Gastroesophageal sphincter (tissue), 4 donors: ENCODE measurements at regions not wholly inside any gene's neighbourhood (a gene's known extent, or its start where the extent isn't known, plus 50 kb on each side); places are given as distances from the start of the nearest gene placed in this dataset.

Experiments used
- ATAC-seq: fragments of 150-250 bp; one replicate; pipeline ENCODE4 v1.9.1; 2016; ENCODE audit warnings: mild to moderate bottlenecking, moderate library complexity
- H3K27ac ChIP-seq, 4 donors: fragments of 200-600 bp; sonication (generic) in 3 of 4; 1 replicate in 3 of 4; 2 replicates in 1 of 4; pipeline ENCODE4 v1.5.1; 2016 to 2019
- H3K27me3 ChIP-seq: fragments of 200-600 bp; sonication (generic); one replicate; pipeline ENCODE4 v1.5.1; 2019
- H3K36me3 ChIP-seq, 2 donors: fragments of 200-600 bp; sonication (generic); one replicate each; pipeline ENCODE4 v1.5.1; 2019; ENCODE audit warnings: control low read depth in 1 of 2
- H3K4me1 ChIP-seq, 3 donors: fragments of 200-600 bp; sonication (generic); 1 replicate in 2 of 3; 2 replicates in 1 of 3; pipeline ENCODE4 v1.5.1; 2016 to 2019; ENCODE audit warnings: control low read depth in 2 of 3
- H3K4me3 ChIP-seq, 2 donors: fragments of 200-600 bp; sonication (generic); one replicate each; pipeline ENCODE4 v1.5.1; 2019; ENCODE audit warnings: mild to moderate bottlenecking in 1 of 2, moderate library complexity in 1 of 2
- H3K9me3 ChIP-seq, 3 donors: fragments of 200-600 bp; sonication (generic); one replicate each; pipeline ENCODE4 v1.5.1; 2017 to 2019; ENCODE audit warnings: control low read depth in 2 of 3
- EP300 ChIP-seq: sonication (generic); formaldehyde crosslinking; IDR thresholded peaks from one replicate; pipeline ENCODE4 v1.6.1; 2017; ENCODE audit warnings: antibody characterized with exemption, mild to moderate bottlenecking
- POLR2A ChIP-seq, 2 donors: fragments of 450-650 bp; IDR thresholded peaks; one replicate each; pipeline ENCODE4 v1.6.1; 2017; ENCODE audit warnings: antibody characterized with exemption in 2 of 2, mild to moderate bottlenecking in 2 of 2, moderate library complexity in 1 of 2
- POLR2AphosphoS5 ChIP-seq: sonication (generic); formaldehyde crosslinking; IDR thresholded peaks from one replicate; pipeline ENCODE4 v1.6.1; 2017; ENCODE audit warnings: antibody characterized with exemption
- WGBS, 2 donors: methylation state at CpG; one replicate each; pipeline ENCODE4 v1.1.5; 2018; ENCODE audit warnings: low coverage in 1 of 2; 5-methylcytosine and 5-hydroxymethylcytosine counted together
- TF ChIP-seq, protein P1 (sequence below), 4 experiments: fragments of 200-600 bp in 2 of 4; fragments of 450-650 bp in 2 of 4; sonication (generic) in 1 of 4; IDR thresholded peaks; one replicate each; pipeline ENCODE4 v1.5.1; 2017 to 2019; ENCODE audit warnings: antibody characterized with exemption in 4 of 4, mild to moderate bottlenecking in 2 of 4, moderate library complexity in 2 of 4

DNA sequence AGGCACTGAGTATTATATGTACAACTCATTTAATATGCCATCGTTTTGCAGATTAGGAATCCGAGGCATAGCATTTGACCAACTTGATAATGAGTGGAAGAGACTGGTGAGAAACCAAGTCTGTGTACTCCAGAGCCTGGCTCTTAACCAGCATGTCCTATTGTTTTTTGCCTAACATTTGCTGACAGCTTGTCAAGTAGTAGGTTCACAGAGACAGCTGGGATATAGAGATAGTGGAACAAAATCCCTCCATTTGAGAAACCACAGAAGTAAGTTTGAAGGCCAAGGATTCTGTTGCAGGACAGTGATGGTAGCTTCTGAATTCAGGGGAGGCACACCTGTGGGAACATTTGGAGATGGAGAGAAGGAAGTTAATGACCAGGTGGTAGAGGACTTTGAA lies 206.9 kb upstream of the PRPS1L1 start:
- Histone ChIP-seq H3K36me3 (no peaks in the 10 kb centered on the region), H3K4me1 (peaks cover 0 to 44% (median 2%) of the 10 kb centered on the region in 3 donors), H3K27ac (no peak overlapping the region), H3K9me3 (no peaks in the 10 kb centered on the region), H3K4me3 (no peak overlapping the region), H3K27me3 (no peaks in the 10 kb centered on the region)
- WGBS, 2 donors, result 71 to 94% methylated on average over 1 to 2 of the region's 2 CpGs
- TF ChIP-seq EP300 (no peak), POLR2AphosphoS5 (no peak), POLR2A (IDR thresholded peaks at IDR 0.05) (no peak)
- TF ChIP-seq, protein P1, sequence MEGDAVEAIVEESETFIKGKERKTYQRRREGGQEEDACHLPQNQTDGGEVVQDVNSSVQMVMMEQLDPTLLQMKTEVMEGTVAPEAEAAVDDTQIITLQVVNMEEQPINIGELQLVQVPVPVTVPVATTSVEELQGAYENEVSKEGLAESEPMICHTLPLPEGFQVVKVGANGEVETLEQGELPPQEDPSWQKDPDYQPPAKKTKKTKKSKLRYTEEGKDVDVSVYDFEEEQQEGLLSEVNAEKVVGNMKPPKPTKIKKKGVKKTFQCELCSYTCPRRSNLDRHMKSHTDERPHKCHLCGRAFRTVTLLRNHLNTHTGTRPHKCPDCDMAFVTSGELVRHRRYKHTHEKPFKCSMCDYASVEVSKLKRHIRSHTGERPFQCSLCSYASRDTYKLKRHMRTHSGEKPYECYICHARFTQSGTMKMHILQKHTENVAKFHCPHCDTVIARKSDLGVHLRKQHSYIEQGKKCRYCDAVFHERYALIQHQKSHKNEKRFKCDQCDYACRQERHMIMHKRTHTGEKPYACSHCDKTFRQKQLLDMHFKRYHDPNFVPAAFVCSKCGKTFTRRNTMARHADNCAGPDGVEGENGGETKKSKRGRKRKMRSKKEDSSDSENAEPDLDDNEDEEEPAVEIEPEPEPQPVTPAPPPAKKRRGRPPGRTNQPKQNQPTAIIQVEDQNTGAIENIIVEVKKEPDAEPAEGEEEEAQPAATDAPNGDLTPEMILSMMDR (IDR thresholded peaks at IDR 0.05), result no peak
- no peak for ATAC-seq

DNA sequence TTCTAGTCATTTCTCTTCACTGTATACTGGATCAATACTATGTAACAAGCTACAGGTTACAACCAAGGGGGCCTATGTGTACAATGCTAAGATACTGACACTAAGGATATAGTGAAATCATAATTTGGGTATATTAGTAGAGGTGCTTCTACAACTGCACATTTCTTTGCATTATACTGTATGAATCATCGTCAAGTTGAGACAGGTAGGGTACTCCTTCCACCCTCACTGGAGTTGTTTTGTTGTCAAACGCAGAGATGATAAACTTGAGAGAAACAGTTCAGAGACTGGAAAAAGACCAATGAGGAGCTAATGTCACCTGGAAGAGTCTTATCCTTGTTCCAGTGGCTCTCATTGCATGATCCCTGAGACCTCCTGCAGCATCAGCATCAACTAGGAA lies 208.2 kb upstream of the PRPS1L1 start:
- no peak for ATAC-seq
- no peak overlapping the region for H3K4me3 ChIP-seq
- TF ChIP-seq POLR2A (IDR thresholded peaks at IDR 0.05) (no peak), POLR2AphosphoS5 (no peak), EP300 (no peak)
- TF ChIP-seq, protein P1 (IDR thresholded peaks at IDR 0.05), result no peak
- peaks cover 4 to 46% (median 7%) of the 10 kb centered on the region in 3 donors for H3K4me1 ChIP-seq
- no peaks in the 10 kb centered on the region for H3K36me3 ChIP-seq
- H3K27me3 ChIP-seq, result no peaks in the 10 kb centered on the region
- no peaks in the 10 kb centered on the region for H3K9me3 ChIP-seq
- WGBS, 2 donors, result 100% methylated on average over 2 of the region's 2 CpGs
- no peak overlapping the region for H3K27ac ChIP-seq

DNA sequence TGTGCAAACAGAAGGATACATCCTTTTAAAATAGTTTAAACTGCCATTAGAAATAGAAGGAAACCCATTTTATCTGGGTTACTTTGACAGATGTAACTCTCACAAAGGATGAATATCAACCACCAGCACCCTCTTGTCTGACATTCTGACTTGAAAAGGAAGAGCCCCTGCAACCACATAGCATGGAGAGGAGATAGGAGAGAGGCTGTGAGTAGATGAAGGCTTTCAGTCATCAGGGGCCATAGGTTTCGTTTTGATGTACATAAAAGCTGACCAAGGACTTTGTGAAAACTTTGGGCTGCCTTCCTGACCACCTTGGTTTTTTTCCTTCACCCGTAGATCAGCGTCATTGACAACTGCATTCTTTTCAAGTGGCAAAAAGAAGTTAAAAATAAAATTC lies 211.6 kb upstream of the PRPS1L1 start:
- 31 to 38% methylated on average over 3 of the region's 3 CpGs for WGBS, 2 donors
- H3K4me3 ChIP-seq, result no peak overlapping the region
- H3K4me1 ChIP-seq, result peaks cover 5 to 41% (median 7%) of the 10 kb centered on the region in 3 donors
- H3K27me3 ChIP-seq, result no peaks in the 10 kb centered on the region
- no peak for ATAC-seq
- H3K9me3 ChIP-seq, result no peaks in the 10 kb centered on the region
- TF ChIP-seq POLR2AphosphoS5, result no peak
- TF ChIP-seq, protein P1 (IDR thresholded peaks at IDR 0.05), result no peak
- TF ChIP-seq POLR2A (IDR thresholded peaks at IDR 0.05), result no peak
- no peak for TF ChIP-seq EP300
- H3K27ac ChIP-seq, result peak overlapping the region in 1 of 4 donors; percentile 10
- H3K36me3 ChIP-seq, result no peaks in the 10 kb centered on the region

DNA sequence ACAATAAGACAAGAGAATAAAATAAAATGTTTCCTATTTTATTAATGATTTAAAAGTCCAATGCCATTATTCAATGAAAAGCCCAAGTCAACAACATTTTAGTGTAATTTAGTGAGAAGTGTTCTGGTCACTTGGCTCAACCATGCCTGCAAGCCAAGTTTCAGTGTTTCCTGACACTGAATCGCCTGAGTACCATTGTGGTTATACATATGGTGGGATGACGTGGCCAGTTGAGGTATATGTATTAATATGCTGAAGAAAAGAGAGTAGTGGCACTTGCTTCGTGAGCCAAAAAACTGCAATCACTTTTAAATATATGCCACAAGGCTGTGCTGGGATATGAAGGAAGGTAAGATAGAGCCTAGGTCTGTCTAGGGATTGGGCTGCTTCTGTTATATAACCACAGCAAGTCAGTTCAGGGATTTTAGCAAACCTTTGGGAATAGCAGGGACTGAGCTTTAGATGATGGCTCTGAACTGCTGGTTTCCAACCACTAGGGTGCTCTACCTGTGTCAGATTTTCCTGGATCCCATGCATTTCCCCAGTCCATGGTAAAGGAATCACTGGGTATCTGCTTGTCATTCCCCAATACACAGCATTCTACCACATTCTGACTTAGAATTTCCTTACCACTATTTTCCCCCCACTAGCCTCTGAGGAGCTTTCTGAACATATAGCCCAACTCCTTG lies 214.0 kb upstream of the PRPS1L1 start:
- H3K27me3 ChIP-seq, result no peaks in the 10 kb centered on the region
- no peak for ATAC-seq
- H3K36me3 ChIP-seq, result no peaks in the 10 kb centered on the region
- peaks cover 5 to 34% (median 6%) of the 10 kb centered on the region in 3 donors for H3K4me1 ChIP-seq
- H3K9me3 ChIP-seq, result no peaks in the 10 kb centered on the region
- TF ChIP-seq EP300, result no peak
- no peak for TF ChIP-seq POLR2A (IDR thresholded peaks at IDR 0.05)
- TF ChIP-seq, protein P1 (IDR thresholded peaks at IDR 0.05), result no peak
- no peak for TF ChIP-seq POLR2AphosphoS5
- WGBS, 2 donors, result 85% methylated on average over 3 of the region's 3 CpGs; no CpG with 5 or more reads in 1 of the 2 donors
- no peak overlapping the region for H3K4me3 ChIP-seq
- no peak overlapping the region for H3K27ac ChIP-seq

DNA sequence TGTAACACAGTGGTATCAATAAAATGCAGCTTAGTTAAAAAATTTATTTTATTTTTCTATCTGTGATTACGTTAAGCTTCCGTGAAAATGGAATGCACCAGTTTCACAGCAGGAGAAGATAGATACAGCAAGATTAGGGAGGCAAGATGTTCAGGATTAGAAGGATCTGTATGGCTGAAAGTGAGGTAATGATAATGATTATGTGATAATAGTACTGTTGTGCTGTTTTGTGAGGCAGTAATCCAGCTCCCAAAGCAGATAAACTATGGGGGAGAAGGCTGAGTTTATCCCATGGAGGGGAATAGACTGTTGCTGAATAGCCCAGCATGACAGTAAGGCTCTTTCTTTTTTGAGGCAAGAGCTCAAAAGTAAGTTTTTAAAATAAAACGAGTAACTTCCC lies 216.1 kb upstream of the PRPS1L1 start:
- Histone ChIP-seq H3K9me3 (no peaks in the 10 kb centered on the region), H3K4me1 (peaks cover 4 to 31% (median 5%) of the 10 kb centered on the region in 3 donors), H3K36me3 (no peaks in the 10 kb centered on the region), H3K27ac (no peak overlapping the region), H3K27me3 (no peaks in the 10 kb centered on the region), H3K4me3 (no peak overlapping the region)
- 79 to 83% methylated on average over 2 to 3 of the region's 3 CpGs for whole genome bisulfite sequencing, 2 donors
- ATAC-seq, result no peak
- no peak for TF ChIP-seq POLR2A (IDR thresholded peaks at IDR 0.05)
- TF ChIP-seq EP300, result no peak
- no peak for TF ChIP-seq POLR2AphosphoS5
- TF ChIP-seq, protein P1 (IDR thresholded peaks at IDR 0.05), result no peak
